ENCODE measurements at regions not wholly inside any gene's neighbourhood (a gene's known extent, or its start where the extent isn't known, plus 50 kb on each side); places are given as distances from the start of the nearest gene placed in this dataset.

DNA sequence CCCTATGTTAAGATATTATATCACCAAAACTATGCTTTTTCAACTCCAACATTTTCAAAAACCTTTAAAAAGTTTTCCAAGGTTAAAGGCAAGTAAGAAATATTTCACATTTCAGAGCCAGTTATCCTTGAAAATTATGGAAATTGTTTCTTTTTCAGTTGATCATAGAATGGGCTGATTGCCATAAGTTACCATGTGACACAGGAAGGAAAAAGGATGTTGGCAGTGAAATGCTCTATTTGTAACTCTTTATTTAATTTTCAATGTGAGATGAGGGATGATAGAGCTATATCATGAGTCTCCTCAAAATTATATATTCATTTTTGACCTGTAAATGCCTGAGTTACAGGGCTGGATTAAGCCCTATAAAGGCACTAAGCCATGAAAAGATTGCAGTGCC lies 93.0 kb upstream of the PLS3 start:
- no peak overlapping the region for H3K27ac ChIP-seq
- no peak for DNase-seq
- H3K9me3 ChIP-seq: no peaks in the 10 kb centered on the region
- no peak overlapping the region for H3K9ac ChIP-seq (ENCODE audit: low read depth in 2 of 2, low read length in 2 of 2)
- no peaks in the 10 kb centered on the region for H3K27me3 ChIP-seq
- intact Hi-C loops (cut with DNase I): no loop called here
- H3K4me1 ChIP-seq: no peaks in the 10 kb centered on the region
- H3K36me3 ChIP-seq: no peaks in the 10 kb centered on the region
- no peak for TF ChIP-seq CTCF (IDR thresholded peaks at IDR 0.05)
- no peak overlapping the region for H3K4me3 ChIP-seq

- intact Hi-C loops (cut with DNase I): no loop called here
- H3K9ac ChIP-seq (ENCODE audit: low read depth in 2 of 2, low read length in 2 of 2): no peak overlapping the region
- no peak for DNase-seq
- H3K4me1 ChIP-seq: no peaks in the 10 kb centered on the region
- H3K27ac ChIP-seq: no peak overlapping the region
- H3K9me3 ChIP-seq: no peaks in the 10 kb centered on the region
- no peak overlapping the region for H3K4me3 ChIP-seq
- no peaks in the 10 kb centered on the region for H3K27me3 ChIP-seq
- TF ChIP-seq CTCF (IDR thresholded peaks at IDR 0.05): no peak
- H3K36me3 ChIP-seq: no peaks in the 10 kb centered on the region
Observed at GRCh38 chrX:115472131-115472530, 88.8 kb upstream of the PLS3 start.

DNA sequence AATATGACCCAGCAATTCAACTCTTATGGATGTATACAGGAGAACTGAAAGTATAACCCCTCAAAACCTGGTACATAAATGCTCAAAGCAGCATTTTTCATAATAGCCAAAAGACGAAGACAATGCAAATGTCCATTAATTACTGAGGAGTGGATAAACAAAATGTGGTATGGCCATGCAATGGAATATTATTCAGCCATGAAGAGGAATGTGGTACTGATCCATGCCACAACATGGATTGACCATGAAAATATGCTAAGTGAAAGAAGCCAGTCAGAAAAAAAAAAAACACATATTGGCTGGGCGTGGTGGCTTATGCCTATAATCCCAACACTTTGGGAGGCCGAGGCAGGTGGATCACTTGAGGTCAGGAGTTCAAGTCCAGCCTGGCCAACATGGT lies 74.5 kb upstream of the PLS3 start:
- Histone ChIP-seq H3K27me3 (no peaks in the 10 kb centered on the region), H3K27ac (no peak overlapping the region), H3K9ac (ENCODE audit: low read depth in 2 of 2, low read length in 2 of 2) (no peak overlapping the region), H3K4me3 (no peak overlapping the region), H3K4me1 (no peaks in the 10 kb centered on the region), H3K9me3 (no peaks in the 10 kb centered on the region), H3K36me3 (no peaks in the 10 kb centered on the region)
- DNase-seq: no peak
- no peak for TF ChIP-seq CTCF (IDR thresholded peaks at IDR 0.05)
- intact Hi-C loops (cut with DNase I): no loop called here

- TF ChIP-seq CTCF (IDR thresholded peaks at IDR 0.05): no peak
- no peak overlapping the region for H3K9ac ChIP-seq (ENCODE audit: low read depth in 2 of 2, low read length in 2 of 2)
- no peak overlapping the region for H3K4me3 ChIP-seq
- H3K27me3 ChIP-seq: no peaks in the 10 kb centered on the region
- no peaks in the 10 kb centered on the region for H3K36me3 ChIP-seq
- intact Hi-C loops (cut with DNase I): no loop called here
- H3K9me3 ChIP-seq: no peaks in the 10 kb centered on the region
- no peaks in the 10 kb centered on the region for H3K4me1 ChIP-seq
- DNase-seq: no peak
- no peak overlapping the region for H3K27ac ChIP-seq
Observed at GRCh38 chrX:115487608-115488007, 73.4 kb upstream of the PLS3 start.

GRCh38 chrX:115490814-115491213 lies 70.2 kb upstream of the PLS3 start:
- no peak for DNase-seq

More at GRCh38 chrX:115490814-115491213, 70.2 kb upstream of the PLS3 start:
- no peaks in the 10 kb centered on the region for H3K36me3 ChIP-seq
- H3K9ac ChIP-seq (ENCODE audit: low read depth in 2 of 2, low read length in 2 of 2): no peak overlapping the region
- no peaks in the 10 kb centered on the region for H3K9me3 ChIP-seq
- no peak overlapping the region for H3K27ac ChIP-seq
- no peak overlapping the region for H3K4me3 ChIP-seq
- intact Hi-C loops (cut with DNase I): no loop called here
- no peak for TF ChIP-seq CTCF (IDR thresholded peaks at IDR 0.05)
- no peaks in the 10 kb centered on the region for H3K4me1 ChIP-seq
- no peaks in the 10 kb centered on the region for H3K27me3 ChIP-seq
